ENCODE measurements at regions not wholly inside any gene's neighbourhood (a gene's known extent, or its start where the extent isn't known, plus 50 kb on each side); places are given as distances from the start of the nearest gene placed in this dataset.
"Not testable (repeated sequence)": the region's sequence is repeated elsewhere in the genome, so short reads cannot be mapped to it uniquely, and the experiment has no call there.

GRCh38 chr9:102428305-102428704, 566.8 kb upstream of the CYLC2 start:
- Mint-ChIP-seq H3K4me3 (no peak overlapping the region), H3K27ac (no peak overlapping the region), H3K36me3 (no peaks in the 10 kb centered on the region), H3K4me1 (ENCODE audit: unreplicated experiment) (no peaks in the 10 kb centered on the region), H3K27me3 (no peaks in the 10 kb centered on the region), H3K9me3 (no peaks in the 10 kb centered on the region)
- no peak for TF ChIP-seq CTCF (conservative IDR thresholded peaks at IDR 0.05)
- DNase-seq (ENCODE audit: extremely low spot score, unreplicated experiment): no peak

- not testable (repeated sequence) for H3K36me3 Mint-ChIP-seq; H3K4me3 Mint-ChIP-seq; H3K27me3 Mint-ChIP-seq; H3K27ac Mint-ChIP-seq; DNase-seq (ENCODE audit: extremely low spot score, unreplicated experiment); H3K9me3 Mint-ChIP-seq; H3K4me1 Mint-ChIP-seq (ENCODE audit: unreplicated experiment)
Measured at GRCh38 chr9:102416251-102416650, 578.9 kb upstream of the CYLC2 start.

- no peak for DNase-seq (ENCODE audit: extremely low spot score, unreplicated experiment)
- Mint-ChIP-seq H3K27me3 (no peaks in the 10 kb centered on the region), H3K4me3 (no peak overlapping the region), H3K4me1 (ENCODE audit: unreplicated experiment) (no peaks in the 10 kb centered on the region), H3K9me3 (no peaks in the 10 kb centered on the region), H3K27ac (no peak overlapping the region), H3K36me3 (no peaks in the 10 kb centered on the region)
- TF ChIP-seq CTCF (conservative IDR thresholded peaks at IDR 0.05): no peak
Measured at GRCh38 chr9:102405218-102405867, 589.8 kb upstream of the CYLC2 start.

- Mint-ChIP-seq H3K27me3 (no peaks in the 10 kb centered on the region), H3K36me3 (no peaks in the 10 kb centered on the region), H3K9me3 (no peaks in the 10 kb centered on the region), H3K4me1 (ENCODE audit: unreplicated experiment) (no peaks in the 10 kb centered on the region), H3K27ac (no peak overlapping the region), H3K4me3 (no peak overlapping the region)
- no peak for DNase-seq (ENCODE audit: extremely low spot score, unreplicated experiment)
- no peak for TF ChIP-seq CTCF (conservative IDR thresholded peaks at IDR 0.05)
Measured at GRCh38 chr9:102403514-102403913, 591.6 kb upstream of the CYLC2 start.

- Mint-ChIP-seq H3K27me3 (no peaks in the 10 kb centered on the region), H3K9me3 (no peaks in the 10 kb centered on the region), H3K4me3 (no peak overlapping the region), H3K36me3 (no peaks in the 10 kb centered on the region), H3K4me1 (ENCODE audit: unreplicated experiment) (no peaks in the 10 kb centered on the region), H3K27ac (no peak overlapping the region)
- no peak for DNase-seq (ENCODE audit: extremely low spot score, unreplicated experiment)
- no peak for TF ChIP-seq CTCF (conservative IDR thresholded peaks at IDR 0.05)
Measured at GRCh38 chr9:102398205-102398604, 596.9 kb upstream of the CYLC2 start.

GRCh38 chr9:102385620-102386019, 609.5 kb upstream of the CYLC2 start:
- H3K36me3 Mint-ChIP-seq; DNase-seq (ENCODE audit: extremely low spot score, unreplicated experiment); H3K27me3 Mint-ChIP-seq; H3K9me3 Mint-ChIP-seq; H3K27ac Mint-ChIP-seq; H3K4me3 Mint-ChIP-seq; H3K4me1 Mint-ChIP-seq (ENCODE audit: unreplicated experiment): not testable (repeated sequence)
